Memory B cell (primary cell): ENCODE measurements at regions not wholly inside any gene's neighbourhood (a gene's known extent, or its start where the extent isn't known, plus 50 kb on each side); places are given as distances from the start of the nearest gene placed in this dataset.
"Not testable (repeated sequence)": the region's sequence is repeated elsewhere in the genome, so short reads cannot be mapped to it uniquely, and the experiment has no call there.

Experiments used
- ATAC-seq: fragments of 150-1000 bp; cut with Tn5 transposase; 2 replicates; pipeline ENCODE4 v1.10.0; 2021; ENCODE audit warnings: low read depth, mild to moderate bottlenecking, moderate library complexity
- DNase-seq, 2 donors: peaks; one replicate each; pipeline ENCODE4 v3.0.0; 2022; ENCODE audit warnings: low spot score in 2 of 2
- H3K27ac Mint-ChIP-seq: one replicate; pipeline ENCODE4 v1.8.0; 2022; ENCODE audit warnings: mild to moderate bottlenecking, moderate library complexity, mixed read lengths
- H3K27me3 Mint-ChIP-seq: one replicate; pipeline ENCODE4 v1.8.0; 2022; ENCODE audit warnings: mixed read lengths
- H3K36me3 Mint-ChIP-seq: one replicate; pipeline ENCODE4 v1.8.0; 2022; ENCODE audit warnings: mild to moderate bottlenecking, mixed read lengths
- H3K4me1 Mint-ChIP-seq: one replicate; pipeline ENCODE4 v1.8.0; 2022; ENCODE audit warnings: mixed read lengths
- H3K4me3 Mint-ChIP-seq: one replicate; pipeline ENCODE4 v1.8.0; 2022; ENCODE audit warnings: mild to moderate bottlenecking, moderate library complexity, mixed read lengths
- H3K9me3 Mint-ChIP-seq: one replicate; pipeline ENCODE4 v1.8.0; 2022; ENCODE audit warnings: mixed read lengths

GRCh38 chr6:92114091-92114675 lies 1305.2 kb downstream of the EPHA7 start:
- no peak for DNase-seq
- Mint-ChIP-seq H3K27ac (no peak overlapping the region), H3K27me3 (no peaks in the 10 kb centered on the region), H3K9me3 (no peaks in the 10 kb centered on the region), H3K4me1 (no peaks in the 10 kb centered on the region), H3K4me3 (no peak overlapping the region), H3K36me3 (no peaks in the 10 kb centered on the region)
- no peak for ATAC-seq

- ATAC-seq = no peak
- no peak for DNase-seq
- Mint-ChIP-seq H3K36me3 (no peaks in the 10 kb centered on the region), H3K4me3 (no peak overlapping the region), H3K27me3 (no peaks in the 10 kb centered on the region), H3K4me1 (no peaks in the 10 kb centered on the region), H3K27ac (no peak overlapping the region), H3K9me3 (peaks cover 10% of the 10 kb centered on the region)
These were observed 1308.0 kb downstream of the EPHA7 start for GRCh38 chr6:92111386-92111785.

- H3K4me1 Mint-ChIP-seq = no peaks in the 10 kb centered on the region
- ATAC-seq = no peak
- peaks cover 12% of the 10 kb centered on the region for H3K9me3 Mint-ChIP-seq
- no peaks in the 10 kb centered on the region for H3K27me3 Mint-ChIP-seq
- H3K27ac Mint-ChIP-seq = no peak overlapping the region
- no peaks in the 10 kb centered on the region for H3K36me3 Mint-ChIP-seq
- no peak for DNase-seq
- H3K4me3 Mint-ChIP-seq = no peak overlapping the region
These were observed 1309.0 kb downstream of the EPHA7 start for GRCh38 chr6:92110403-92110802.

- H3K27me3 Mint-ChIP-seq = no peaks in the 10 kb centered on the region
- H3K9me3 Mint-ChIP-seq = peaks cover 13% of the 10 kb centered on the region
- no peak overlapping the region for H3K4me3 Mint-ChIP-seq
- H3K4me1 Mint-ChIP-seq = no peaks in the 10 kb centered on the region
- ATAC-seq (no peak), DNase-seq (no peak)
- no peak overlapping the region for H3K27ac Mint-ChIP-seq
- no peaks in the 10 kb centered on the region for H3K36me3 Mint-ChIP-seq
These were observed 1309.4 kb downstream of the EPHA7 start for GRCh38 chr6:92109956-92110355.

- no peak overlapping the region for H3K4me3 Mint-ChIP-seq
- H3K27me3 Mint-ChIP-seq = no peaks in the 10 kb centered on the region
- ATAC-seq = no peak
- no peaks in the 10 kb centered on the region for H3K36me3 Mint-ChIP-seq
- H3K9me3 Mint-ChIP-seq = peaks cover 13% of the 10 kb centered on the region
- DNase-seq = no peak
- no peaks in the 10 kb centered on the region for H3K4me1 Mint-ChIP-seq
- H3K27ac Mint-ChIP-seq = no peak overlapping the region
These were observed 1310.1 kb downstream of the EPHA7 start for GRCh38 chr6:92109256-92109655.

- ATAC-seq (no peak), DNase-seq (no peak)
- Mint-ChIP-seq H3K27me3 (no peaks in the 10 kb centered on the region), H3K4me3 (no peak overlapping the region), H3K9me3 (peaks cover 9% of the 10 kb centered on the region), H3K36me3 (no peaks in the 10 kb centered on the region), H3K27ac (no peak overlapping the region), H3K4me1 (no peaks in the 10 kb centered on the region)
These were observed 1332.6 kb downstream of the EPHA7 start for GRCh38 chr6:92086750-92087149.

- H3K27ac Mint-ChIP-seq, H3K4me3 Mint-ChIP-seq, H3K36me3 Mint-ChIP-seq, H3K4me1 Mint-ChIP-seq, DNase-seq, H3K27me3 Mint-ChIP-seq, ATAC-seq: not testable (repeated sequence)
- peaks cover 15% of the 10 kb centered on the region for H3K9me3 Mint-ChIP-seq
These were observed 1335.4 kb downstream of the EPHA7 start for GRCh38 chr6:92083914-92084313.

- DNase-seq (no peak), ATAC-seq (no peak)
- Mint-ChIP-seq H3K4me3 (no peak overlapping the region), H3K9me3 (no peaks in the 10 kb centered on the region), H3K27me3 (no peaks in the 10 kb centered on the region), H3K27ac (no peak overlapping the region), H3K4me1 (no peaks in the 10 kb centered on the region), H3K36me3 (no peaks in the 10 kb centered on the region)
These were observed 1347.0 kb downstream of the EPHA7 start for GRCh38 chr6:92072387-92072786.

GRCh38 chr6:92069781-92070180 lies 1349.6 kb downstream of the EPHA7 start:
- Mint-ChIP-seq H3K9me3 (no peaks in the 10 kb centered on the region), H3K36me3 (no peaks in the 10 kb centered on the region), H3K4me1 (no peaks in the 10 kb centered on the region), H3K27ac (no peak overlapping the region), H3K27me3 (no peaks in the 10 kb centered on the region), H3K4me3 (no peak overlapping the region)
- no peak for DNase-seq
- ATAC-seq = no peak

- Mint-ChIP-seq H3K27me3 (no peaks in the 10 kb centered on the region), H3K4me1 (no peaks in the 10 kb centered on the region), H3K36me3 (no peaks in the 10 kb centered on the region), H3K4me3 (no peak overlapping the region), H3K9me3 (no peaks in the 10 kb centered on the region), H3K27ac (no peak overlapping the region)
- no peak for DNase-seq
- no peak for ATAC-seq
These were observed 1366.8 kb downstream of the EPHA7 start for GRCh38 chr6:92052513-92052912.

GRCh38 chr6:92050216-92050615 lies 1369.1 kb downstream of the EPHA7 start:
- Mint-ChIP-seq H3K4me3 (no peak overlapping the region), H3K27ac (no peak overlapping the region), H3K27me3 (no peaks in the 10 kb centered on the region), H3K4me1 (no peaks in the 10 kb centered on the region), H3K9me3 (no peaks in the 10 kb centered on the region), H3K36me3 (no peaks in the 10 kb centered on the region)
- DNase-seq (no peak), ATAC-seq (no peak)

- Mint-ChIP-seq H3K9me3 (no peaks in the 10 kb centered on the region), H3K27me3 (no peaks in the 10 kb centered on the region), H3K4me3 (no peak overlapping the region), H3K36me3 (no peaks in the 10 kb centered on the region), H3K27ac (no peak overlapping the region), H3K4me1 (no peaks in the 10 kb centered on the region)
- ATAC-seq (no peak), DNase-seq (no peak)
These were observed 1371.5 kb downstream of the EPHA7 start for GRCh38 chr6:92047860-92048259.

- DNase-seq = no peak
- Mint-ChIP-seq H3K36me3 (no peaks in the 10 kb centered on the region), H3K27ac (no peak overlapping the region), H3K4me1 (no peaks in the 10 kb centered on the region), H3K4me3 (no peak overlapping the region), H3K9me3 (no peaks in the 10 kb centered on the region), H3K27me3 (no peaks in the 10 kb centered on the region)
- no peak for ATAC-seq
These were observed 1372.1 kb downstream of the EPHA7 start for GRCh38 chr6:92047152-92047850.

GRCh38 chr6:92044312-92044711 lies 1375.0 kb downstream of the EPHA7 start:
- no peak overlapping the region for H3K27ac Mint-ChIP-seq
- H3K9me3 Mint-ChIP-seq = peaks cover 3% of the 10 kb centered on the region
- no peak overlapping the region for H3K4me3 Mint-ChIP-seq
- no peaks in the 10 kb centered on the region for H3K27me3 Mint-ChIP-seq
- H3K4me1 Mint-ChIP-seq = no peaks in the 10 kb centered on the region
- ATAC-seq = no peak
- no peaks in the 10 kb centered on the region for H3K36me3 Mint-ChIP-seq
- no peak for DNase-seq

- no peak overlapping the region for H3K4me3 Mint-ChIP-seq
- peaks cover 3% of the 10 kb centered on the region for H3K9me3 Mint-ChIP-seq
- DNase-seq (no peak), ATAC-seq (no peak)
- H3K4me1 Mint-ChIP-seq = no peaks in the 10 kb centered on the region
- H3K36me3 Mint-ChIP-seq = no peaks in the 10 kb centered on the region
- no peaks in the 10 kb centered on the region for H3K27me3 Mint-ChIP-seq
- H3K27ac Mint-ChIP-seq = no peak overlapping the region
These were observed 1375.6 kb downstream of the EPHA7 start for GRCh38 chr6:92043777-92044176.
